Subcutaneous abdominal adipose tissue (tissue), 5 donors: ENCODE measurements at regions not wholly inside any gene's neighbourhood (a gene's known extent, or its start where the extent isn't known, plus 50 kb on each side); places are given as distances from the start of the nearest gene placed in this dataset.
A peak's percentile ranks its signal among the peaks of the same experiment; 100 is the strongest.

Experiments
- H3K27ac ChIP-seq: one replicate; pipeline ENCODE4 v1.7.0; 2013; ENCODE audit warnings: low read depth, mild to moderate bottlenecking, inconsistent platforms, low read length, moderate library complexity
- H3K27me3 ChIP-seq, 5 donors: one replicate each; pipeline ENCODE4 v1.7.0; 2013; ENCODE audit warnings: low read length in 5 of 5, inconsistent platforms in 1 of 5; ENCODE audit not compliant: control insufficient read depth in 5 of 5, insufficient read depth in 4 of 5
- H3K36me3 ChIP-seq, 5 donors: one replicate each; pipeline ENCODE4 v1.7.0; 2013; ENCODE audit warnings: low read length in 5 of 5; ENCODE audit not compliant: control insufficient read depth in 5 of 5, insufficient read depth in 5 of 5
- H3K4me1 ChIP-seq, 5 donors: one replicate each; pipeline ENCODE4 v1.7.0; 2013; ENCODE audit warnings: low read length in 5 of 5, mild to moderate bottlenecking in 3 of 5, moderate library complexity in 1 of 5; ENCODE audit not compliant: control insufficient read depth in 5 of 5, insufficient read depth in 5 of 5
- H3K4me3 ChIP-seq, 5 donors: one replicate each; pipeline ENCODE4 v1.7.0; 2013; ENCODE audit warnings: low read length in 5 of 5, low read depth in 1 of 5
- H3K9ac ChIP-seq, 5 donors: one replicate each; pipeline ENCODE4 v1.7.0; 2013; ENCODE audit warnings: low read length in 5 of 5, mild to moderate bottlenecking in 4 of 5, moderate library complexity in 3 of 5
- H3K9me3 ChIP-seq, 5 donors: one replicate each; pipeline ENCODE4 v1.7.0; 2013; ENCODE audit warnings: low read length in 5 of 5; ENCODE audit not compliant: control insufficient read depth in 5 of 5
- donor health status: healthy.
- donor health status: healthy.
- donor health status: healthy.
- donor health status: healthy.
- donor health status: healthy.

GRCh38 chr3:43979645-43980044 is 262.0 kb upstream of the TOPAZ1 start:
- H3K9me3 ChIP-seq, result peaks cover 0 to 11% (median 4%) of the 10 kb centered on the region in 5 donors
- H3K36me3 ChIP-seq, result no peaks in the 10 kb centered on the region
- H3K4me3 ChIP-seq, result no peak overlapping the region
- H3K27ac ChIP-seq, result no peak overlapping the region
- peaks cover 0 to 6% (median 0%) of the 10 kb centered on the region in 5 donors for H3K27me3 ChIP-seq
- no peak overlapping the region for H3K9ac ChIP-seq
- H3K4me1 ChIP-seq, result no peaks in the 10 kb centered on the region

- Histone ChIP-seq H3K27ac (no peak overlapping the region), H3K4me1 (peaks cover 4 to 51% (median 47%) of the 10 kb centered on the region in 5 donors), H3K9me3 (peaks cover 3 to 18% (median 6%) of the 10 kb centered on the region in 5 donors), H3K36me3 (no peaks in the 10 kb centered on the region), H3K27me3 (peaks cover 39 to 69% (median 59%) of the 10 kb centered on the region in 5 donors), H3K9ac (no peak overlapping the region), H3K4me3 (peak overlapping the region in 3 of 5 donors; percentile 7 to 54 (median 44))
Observed at GRCh38 chr3:43994657-43995546, 246.8 kb upstream of the TOPAZ1 start.

GRCh38 chr3:43995547-43996378 is 245.9 kb upstream of the TOPAZ1 start:
- H3K9ac ChIP-seq, result no peak overlapping the region
- H3K27ac ChIP-seq, result no peak overlapping the region
- peak overlapping the region; percentile 29 to 54 (median 47) for H3K4me3 ChIP-seq
- peaks cover 1 to 17% (median 5%) of the 10 kb centered on the region in 5 donors for H3K9me3 ChIP-seq
- peaks cover 38 to 70% (median 61%) of the 10 kb centered on the region in 5 donors for H3K27me3 ChIP-seq
- no peaks in the 10 kb centered on the region for H3K36me3 ChIP-seq
- H3K4me1 ChIP-seq, result peaks cover 4 to 51% (median 47%) of the 10 kb centered on the region in 5 donors

- peaks cover 4 to 51% (median 47%) of the 10 kb centered on the region in 5 donors for H3K4me1 ChIP-seq
- no peaks in the 10 kb centered on the region for H3K36me3 ChIP-seq
- peaks cover 44 to 68% (median 60%) of the 10 kb centered on the region in 5 donors for H3K27me3 ChIP-seq
- peak overlapping the region; percentile 19 to 64 (median 47) for H3K4me3 ChIP-seq
- no peak overlapping the region for H3K27ac ChIP-seq
- H3K9ac ChIP-seq, result peak overlapping the region in 1 of 5 donors; percentile 21
- H3K9me3 ChIP-seq, result peaks cover 0 to 12% (median 3%) of the 10 kb centered on the region in 5 donors
Observed at GRCh38 chr3:43996379-43997301, 245.0 kb upstream of the TOPAZ1 start.

- Histone ChIP-seq H3K9me3 (peaks cover 0 to 12% (median 3%) of the 10 kb centered on the region in 5 donors), H3K4me3 (peak overlapping the region; percentile 19 to 72 (median 29)), H3K36me3 (no peaks in the 10 kb centered on the region), H3K27me3 (peaks cover 44 to 69% (median 60%) of the 10 kb centered on the region in 5 donors), H3K9ac (peak overlapping the region in 1 of 5 donors; percentile 21), H3K4me1 (peaks cover 4 to 51% (median 47%) of the 10 kb centered on the region in 5 donors), H3K27ac (no peak overlapping the region)
Observed at GRCh38 chr3:43997316-43997715, 244.4 kb upstream of the TOPAZ1 start.

- Histone ChIP-seq H3K27ac (no peak overlapping the region), H3K9me3 (peaks cover 0 to 9% (median 3%) of the 10 kb centered on the region in 5 donors), H3K4me3 (peak overlapping the region in 4 of 5 donors; percentile 50 to 72 (median 58)), H3K4me1 (peaks cover 4 to 51% (median 47%) of the 10 kb centered on the region in 5 donors), H3K27me3 (peaks cover 48 to 71% (median 63%) of the 10 kb centered on the region in 5 donors), H3K9ac (no peak overlapping the region), H3K36me3 (no peaks in the 10 kb centered on the region)
Observed at GRCh38 chr3:43997788-43998369, 243.8 kb upstream of the TOPAZ1 start.

- Histone ChIP-seq H3K4me1 (peaks cover 4 to 51% (median 47%) of the 10 kb centered on the region in 5 donors), H3K9ac (no peak overlapping the region), H3K4me3 (peak overlapping the region in 4 of 5 donors; percentile 50 to 72 (median 58)), H3K9me3 (peaks cover 0 to 5% (median 3%) of the 10 kb centered on the region in 5 donors), H3K27ac (no peak overlapping the region), H3K36me3 (no peaks in the 10 kb centered on the region), H3K27me3 (peaks cover 48 to 70% (median 63%) of the 10 kb centered on the region in 5 donors)
Observed at GRCh38 chr3:43998370-43998835, 243.3 kb upstream of the TOPAZ1 start.

- Histone ChIP-seq H3K4me3 (peak overlapping the region in 4 of 5 donors; percentile 50 to 72 (median 58)), H3K27ac (no peak overlapping the region), H3K4me1 (peaks cover 4 to 51% (median 47%) of the 10 kb centered on the region in 5 donors), H3K36me3 (no peaks in the 10 kb centered on the region), H3K9ac (no peak overlapping the region), H3K9me3 (no peaks in the 10 kb centered on the region), H3K27me3 (peaks cover 45 to 72% (median 61%) of the 10 kb centered on the region in 5 donors)
Observed at GRCh38 chr3:43998836-43999727, 242.6 kb upstream of the TOPAZ1 start.
